ENCODE measurements at regions not wholly inside any gene's neighbourhood (a gene's known extent, or its start where the extent isn't known, plus 50 kb on each side); places are given as distances from the start of the nearest gene placed in this dataset.

DNA sequence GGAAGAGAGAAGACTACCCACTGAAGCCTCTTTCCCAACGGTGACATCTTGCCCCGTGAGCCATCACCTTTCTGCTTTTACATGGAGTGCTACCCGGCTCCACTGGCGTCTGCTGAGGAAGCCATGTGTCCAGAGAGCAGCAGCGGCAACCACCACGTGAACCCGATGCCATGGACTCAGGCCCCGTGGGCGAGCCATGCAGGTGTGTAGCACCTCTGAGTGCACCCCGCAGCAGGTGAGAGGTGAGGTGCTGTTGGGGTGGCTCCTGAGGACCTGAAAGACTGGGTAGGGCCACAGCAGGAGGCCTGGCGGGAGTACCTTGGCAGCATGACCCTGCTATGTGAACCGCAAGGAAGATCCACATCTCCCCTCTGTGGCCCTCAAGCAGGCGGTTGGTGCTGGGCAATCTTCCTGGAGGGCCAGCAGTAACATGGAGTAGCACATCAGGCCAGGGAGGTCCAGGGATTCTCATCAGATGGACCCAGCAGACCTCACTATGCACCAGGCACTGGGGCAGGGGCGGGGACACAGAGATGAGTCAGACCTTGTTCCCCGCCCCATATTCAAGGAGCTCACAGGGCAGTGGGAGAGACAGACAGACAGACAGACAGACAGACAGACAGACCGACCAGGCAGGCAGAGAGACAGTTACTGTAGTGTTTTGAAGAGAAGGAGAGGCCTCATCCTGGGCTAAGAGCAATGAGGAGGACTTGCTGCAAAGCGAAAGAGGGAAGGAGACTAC is 129.6 kb downstream of the PAPOLA start:
- Histone ChIP-seq H3K4me1 (ENCODE audit: insufficient read depth, insufficient read length) (peaks cover 3% of the 10 kb centered on the region), H3K9me3 (ENCODE audit: insufficient read depth, low read length) (peaks cover 7% of the 10 kb centered on the region; the same call in 1 of the 2 replicates), H3K4me3 (ENCODE audit: insufficient read length, low read depth) (no peak overlapping the region), H3K27me3 (ENCODE audit: insufficient read depth, insufficient read length) (peaks cover 2% of the 10 kb centered on the region), H3K9ac (ENCODE audit: insufficient read length, low read depth) (no peak overlapping the region), H3K36me3 (ENCODE audit: insufficient read depth, insufficient read length, low read length) (no peaks in the 10 kb centered on the region)
- no peak for TF ChIP-seq YY1 (IDR thresholded peaks at IDR 0.05; ENCODE audit: insufficient read depth, insufficient read length)
- no peak for TF ChIP-seq ZNF274 (IDR thresholded peaks at IDR 0.05; ENCODE audit: low read depth, low read length)
- TF ChIP-seq SUZ12 (IDR thresholded peaks at IDR 0.05; ENCODE audit: extremely low read depth, insufficient read depth, insufficient read length) = no peak
- no peak for DNase-seq (ENCODE audit: low read depth, low spot score)

DNA sequence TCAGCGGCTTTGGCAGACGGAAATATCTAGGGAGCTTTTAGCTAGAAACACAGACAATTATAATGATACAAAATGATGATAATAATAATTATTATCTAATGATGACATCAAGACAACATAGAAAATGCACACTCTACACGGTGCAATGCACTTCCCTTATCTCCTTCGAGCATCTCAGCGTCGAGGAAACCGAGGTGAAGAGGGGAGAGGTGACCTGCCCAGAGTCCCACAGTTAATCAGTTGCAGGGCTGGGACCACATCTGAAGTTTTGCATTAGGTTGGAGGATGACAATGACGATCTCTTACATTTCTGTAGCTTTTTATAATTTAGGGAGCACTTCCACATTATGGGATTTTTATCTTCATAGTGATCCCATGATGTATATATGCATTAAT is 130.2 kb downstream of the PAPOLA start:
- no peak overlapping the region for H3K9ac ChIP-seq (ENCODE audit: insufficient read length, low read depth)
- no peak for DNase-seq (ENCODE audit: low read depth, low spot score)
- H3K36me3 ChIP-seq (ENCODE audit: insufficient read depth, insufficient read length, low read length) = no peaks in the 10 kb centered on the region
- no peaks in the 10 kb centered on the region for H3K27me3 ChIP-seq (ENCODE audit: insufficient read depth, insufficient read length)
- H3K4me1 ChIP-seq (ENCODE audit: insufficient read depth, insufficient read length) = peaks cover 3% of the 10 kb centered on the region
- peaks cover 7% of the 10 kb centered on the region; the same call in 1 of the 2 replicates for H3K9me3 ChIP-seq (ENCODE audit: insufficient read depth, low read length)
- TF ChIP-seq SUZ12 (IDR thresholded peaks at IDR 0.05; ENCODE audit: extremely low read depth, insufficient read depth, insufficient read length) = no peak
- TF ChIP-seq YY1 (IDR thresholded peaks at IDR 0.05; ENCODE audit: insufficient read depth, insufficient read length) = no peak
- no peak for TF ChIP-seq ZNF274 (IDR thresholded peaks at IDR 0.05; ENCODE audit: low read depth, low read length)
- H3K4me3 ChIP-seq (ENCODE audit: insufficient read length, low read depth) = no peak overlapping the region

DNA sequence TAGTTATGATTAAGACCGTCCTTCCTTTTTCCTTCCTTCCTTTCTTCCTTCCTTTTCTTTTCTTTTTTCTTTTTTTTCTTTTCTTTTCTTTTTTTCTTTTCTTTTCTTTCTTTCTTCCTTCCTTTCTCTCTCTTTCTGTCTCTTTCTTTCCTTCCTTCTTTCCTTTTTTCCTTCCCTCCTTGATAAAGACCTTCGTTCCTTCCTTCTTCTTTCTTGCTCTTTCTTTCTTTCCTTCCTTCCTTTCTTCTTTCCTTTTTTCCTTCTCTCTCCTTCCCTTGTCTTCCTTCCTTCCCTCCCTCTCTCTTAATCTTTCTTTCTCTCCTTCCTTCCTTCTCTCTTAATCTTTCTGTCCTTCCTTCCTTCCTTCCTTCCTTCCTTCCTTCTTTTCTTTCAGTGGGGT is 130.9 kb downstream of the PAPOLA start:
- Histone ChIP-seq H3K4me3 (ENCODE audit: insufficient read length, low read depth) (no peak overlapping the region), H3K27me3 (ENCODE audit: insufficient read depth, insufficient read length) (no peaks in the 10 kb centered on the region), H3K9ac (ENCODE audit: insufficient read length, low read depth) (no peak overlapping the region), H3K4me1 (ENCODE audit: insufficient read depth, insufficient read length) (peaks cover 3% of the 10 kb centered on the region), H3K9me3 (ENCODE audit: insufficient read depth, low read length) (peaks cover 7% of the 10 kb centered on the region; the same call in 1 of the 2 replicates), H3K36me3 (ENCODE audit: insufficient read depth, insufficient read length, low read length) (no peaks in the 10 kb centered on the region)
- TF ChIP-seq YY1 (IDR thresholded peaks at IDR 0.05; ENCODE audit: insufficient read depth, insufficient read length) = no peak
- no peak for TF ChIP-seq ZNF274 (IDR thresholded peaks at IDR 0.05; ENCODE audit: low read depth, low read length)
- no peak for TF ChIP-seq SUZ12 (IDR thresholded peaks at IDR 0.05; ENCODE audit: extremely low read depth, insufficient read depth, insufficient read length)
- no peak for DNase-seq (ENCODE audit: low read depth, low spot score)

DNA sequence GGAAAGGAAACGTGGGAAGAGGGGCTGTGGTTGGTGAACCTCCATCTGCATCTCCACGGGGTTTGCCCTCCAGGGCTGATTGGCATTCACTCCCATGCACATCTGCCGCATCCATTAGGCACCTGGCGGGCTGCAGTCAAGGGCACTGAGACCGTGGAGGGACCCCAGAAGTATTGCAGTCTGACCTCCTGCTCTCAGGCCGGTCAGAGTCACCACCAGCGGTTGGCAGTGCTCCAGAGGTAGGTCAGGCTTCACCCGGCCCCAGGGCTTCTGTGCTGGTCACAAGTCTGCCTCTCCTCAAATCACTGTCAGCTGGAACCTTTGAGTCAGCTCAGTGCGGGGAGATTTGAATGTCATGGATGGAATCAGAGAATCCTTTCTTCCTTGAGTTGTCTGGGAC is 132.3 kb downstream of the PAPOLA start:
- Histone ChIP-seq H3K36me3 (ENCODE audit: insufficient read depth, insufficient read length, low read length) (no peaks in the 10 kb centered on the region), H3K9ac (ENCODE audit: insufficient read length, low read depth) (no peak overlapping the region), H3K27me3 (ENCODE audit: insufficient read depth, insufficient read length) (no peaks in the 10 kb centered on the region), H3K4me3 (ENCODE audit: insufficient read length, low read depth) (no peak overlapping the region), H3K9me3 (ENCODE audit: insufficient read depth, low read length) (peaks cover 7% of the 10 kb centered on the region; the same call in 1 of the 2 replicates), H3K4me1 (ENCODE audit: insufficient read depth, insufficient read length) (peaks cover 3% of the 10 kb centered on the region)
- DNase-seq (ENCODE audit: low read depth, low spot score) = no peak
- TF ChIP-seq SUZ12 (IDR thresholded peaks at IDR 0.05; ENCODE audit: extremely low read depth, insufficient read depth, insufficient read length) = no peak
- no peak for TF ChIP-seq ZNF274 (IDR thresholded peaks at IDR 0.05; ENCODE audit: low read depth, low read length)
- TF ChIP-seq YY1 (IDR thresholded peaks at IDR 0.05; ENCODE audit: insufficient read depth, insufficient read length) = no peak

DNA sequence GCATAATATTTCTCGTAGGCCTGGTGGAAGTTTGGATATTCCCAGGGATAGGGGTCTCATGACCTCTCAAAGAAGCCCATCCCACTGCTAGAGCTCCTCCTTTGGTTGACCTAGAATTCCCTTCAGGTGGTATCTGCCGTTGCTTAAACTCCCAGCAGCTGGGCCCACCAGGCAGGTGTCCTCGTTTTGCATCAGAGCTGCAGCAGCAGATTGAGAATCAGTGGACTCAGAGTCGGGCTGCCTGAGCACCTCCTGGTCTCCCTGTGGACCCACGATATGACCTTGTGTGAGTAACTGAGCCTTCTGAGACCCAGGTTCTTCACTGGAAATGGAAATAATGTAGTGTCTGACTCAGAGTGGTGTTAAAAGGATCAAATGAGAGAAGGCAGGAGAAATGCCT is 132.7 kb downstream of the PAPOLA start:
- Histone ChIP-seq H3K27me3 (ENCODE audit: insufficient read depth, insufficient read length) (no peaks in the 10 kb centered on the region), H3K9ac (ENCODE audit: insufficient read length, low read depth) (no peak overlapping the region), H3K4me1 (ENCODE audit: insufficient read depth, insufficient read length) (peaks cover 3% of the 10 kb centered on the region), H3K9me3 (ENCODE audit: insufficient read depth, low read length) (peaks cover 5% of the 10 kb centered on the region; the same call in 1 of the 2 replicates), H3K36me3 (ENCODE audit: insufficient read depth, insufficient read length, low read length) (no peaks in the 10 kb centered on the region), H3K4me3 (ENCODE audit: insufficient read length, low read depth) (no peak overlapping the region)
- no peak for DNase-seq (ENCODE audit: low read depth, low spot score)
- no peak for TF ChIP-seq YY1 (IDR thresholded peaks at IDR 0.05; ENCODE audit: insufficient read depth, insufficient read length)
- no peak for TF ChIP-seq SUZ12 (IDR thresholded peaks at IDR 0.05; ENCODE audit: extremely low read depth, insufficient read depth, insufficient read length)
- no peak for TF ChIP-seq ZNF274 (IDR thresholded peaks at IDR 0.05; ENCODE audit: low read depth, low read length)

DNA sequence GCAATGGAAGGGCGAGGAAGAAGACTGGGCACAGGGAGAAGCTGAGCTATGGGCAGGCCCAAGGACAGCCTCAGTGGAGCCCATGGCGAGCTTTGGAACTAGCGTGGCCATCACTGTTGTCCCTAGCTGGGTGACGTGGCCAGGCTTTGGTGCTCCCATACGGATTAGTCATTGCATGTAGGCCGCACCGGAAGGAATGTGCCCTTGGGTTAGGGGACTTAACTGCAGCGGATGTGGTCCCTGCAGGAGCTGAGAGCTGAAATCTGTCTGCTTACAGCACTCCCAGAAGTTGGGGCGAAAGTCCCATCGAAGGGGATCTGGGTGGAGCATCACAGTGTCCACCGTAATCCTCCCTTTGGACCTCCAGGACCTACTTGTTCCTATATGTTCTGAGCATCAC is 133.7 kb downstream of the PAPOLA start:
- no peaks in the 10 kb centered on the region for H3K36me3 ChIP-seq (ENCODE audit: insufficient read depth, insufficient read length, low read length)
- peaks cover 3% of the 10 kb centered on the region for H3K4me1 ChIP-seq (ENCODE audit: insufficient read depth, insufficient read length)
- H3K9ac ChIP-seq (ENCODE audit: insufficient read length, low read depth) = no peak overlapping the region
- H3K9me3 ChIP-seq (ENCODE audit: insufficient read depth, low read length) = no peaks in the 10 kb centered on the region
- DNase-seq (ENCODE audit: low read depth, low spot score) = no peak
- no peak for TF ChIP-seq YY1 (IDR thresholded peaks at IDR 0.05; ENCODE audit: insufficient read depth, insufficient read length)
- no peak for TF ChIP-seq SUZ12 (IDR thresholded peaks at IDR 0.05; ENCODE audit: extremely low read depth, insufficient read depth, insufficient read length)
- no peak for TF ChIP-seq ZNF274 (IDR thresholded peaks at IDR 0.05; ENCODE audit: low read depth, low read length)
- H3K27me3 ChIP-seq (ENCODE audit: insufficient read depth, insufficient read length) = no peaks in the 10 kb centered on the region
- no peak overlapping the region for H3K4me3 ChIP-seq (ENCODE audit: insufficient read length, low read depth)

DNA sequence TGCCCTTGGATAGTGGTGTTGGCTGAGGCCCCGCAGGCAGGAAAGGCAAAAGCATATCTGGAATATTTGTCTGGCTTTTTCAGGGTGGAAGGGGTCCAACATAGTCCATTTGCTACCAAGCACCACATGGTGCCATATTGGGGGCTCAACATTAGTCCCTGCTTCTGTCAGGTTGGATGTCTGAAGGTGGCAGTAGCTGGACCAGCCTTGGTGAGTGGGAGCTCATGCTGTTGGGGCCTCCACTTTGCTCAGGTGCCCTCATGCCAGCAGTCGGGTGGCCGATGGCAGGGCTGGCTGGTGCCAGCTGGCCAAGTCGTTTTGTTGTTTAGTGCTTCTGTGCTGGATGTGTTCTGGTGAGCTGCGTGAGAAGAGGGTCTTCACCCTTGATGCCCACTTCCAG is 135.3 kb downstream of the PAPOLA start:
- Histone ChIP-seq H3K4me3 (ENCODE audit: insufficient read length, low read depth) (no peak overlapping the region), H3K27me3 (ENCODE audit: insufficient read depth, insufficient read length) (no peaks in the 10 kb centered on the region), H3K36me3 (ENCODE audit: insufficient read depth, insufficient read length, low read length) (no peaks in the 10 kb centered on the region), H3K9me3 (ENCODE audit: insufficient read depth, low read length) (no peaks in the 10 kb centered on the region), H3K4me1 (ENCODE audit: insufficient read depth, insufficient read length) (peaks cover 3% of the 10 kb centered on the region), H3K9ac (ENCODE audit: insufficient read length, low read depth) (no peak overlapping the region)
- DNase-seq (ENCODE audit: low read depth, low spot score) = no peak
- TF ChIP-seq SUZ12 (IDR thresholded peaks at IDR 0.05; ENCODE audit: extremely low read depth, insufficient read depth, insufficient read length) (no peak), YY1 (IDR thresholded peaks at IDR 0.05; ENCODE audit: insufficient read depth, insufficient read length) (no peak), ZNF274 (IDR thresholded peaks at IDR 0.05; ENCODE audit: low read depth, low read length) (no peak)
